Midbrain (tissue), 1 donor: ENCODE measurements at regions not wholly inside any gene's neighbourhood (a gene's known extent, or its start where the extent isn't known, plus 50 kb on each side); places are given as distances from the start of the nearest gene placed in this dataset.

Source experiments
- DNase-seq: peaks from one replicate; lab custom pipeline; 2025; lab: John Stamatoyannopoulos, UW

DNA sequence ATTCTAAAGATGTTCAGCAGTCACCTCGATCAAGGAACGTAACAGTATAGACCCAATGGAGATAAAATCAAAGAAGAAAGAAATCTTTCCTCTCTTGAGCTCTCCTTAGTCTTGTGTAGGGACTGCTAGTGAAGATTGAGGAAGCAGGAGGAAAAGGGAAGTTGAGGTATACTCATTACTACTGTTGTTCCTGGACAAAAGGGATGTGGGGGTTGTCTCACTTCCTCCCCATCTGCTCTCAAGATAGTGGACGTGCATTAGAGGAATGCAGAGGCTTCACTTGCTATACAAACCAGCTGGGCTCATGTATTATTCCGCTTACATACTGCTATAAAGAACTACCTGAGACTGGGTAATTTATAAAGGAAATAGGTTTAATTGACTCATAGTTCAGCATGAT lies 208.9 kb upstream of the ARHGEF9 start:
- DNase-seq = peak; percentile 1

DNA sequence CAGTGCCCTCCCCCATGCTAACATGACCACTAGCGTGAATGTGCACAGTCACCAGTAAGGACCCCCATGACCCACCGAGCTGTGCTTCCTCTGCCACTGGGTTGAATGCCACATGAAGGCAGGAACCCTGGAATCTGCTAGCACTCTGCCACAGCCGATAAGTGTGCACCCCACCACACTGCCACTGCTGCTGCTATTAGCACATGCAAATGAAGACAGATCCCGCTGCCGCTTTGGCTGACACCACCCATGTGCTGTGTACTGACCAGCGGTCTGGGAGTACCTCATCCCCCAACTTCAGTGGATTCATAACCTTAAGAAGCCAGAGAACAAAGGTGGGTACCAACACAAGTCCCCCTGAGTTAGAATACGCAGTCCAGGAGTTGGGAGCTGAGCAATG lies 200.9 kb upstream of the ARHGEF9 start:
- no peak for DNase-seq

DNA sequence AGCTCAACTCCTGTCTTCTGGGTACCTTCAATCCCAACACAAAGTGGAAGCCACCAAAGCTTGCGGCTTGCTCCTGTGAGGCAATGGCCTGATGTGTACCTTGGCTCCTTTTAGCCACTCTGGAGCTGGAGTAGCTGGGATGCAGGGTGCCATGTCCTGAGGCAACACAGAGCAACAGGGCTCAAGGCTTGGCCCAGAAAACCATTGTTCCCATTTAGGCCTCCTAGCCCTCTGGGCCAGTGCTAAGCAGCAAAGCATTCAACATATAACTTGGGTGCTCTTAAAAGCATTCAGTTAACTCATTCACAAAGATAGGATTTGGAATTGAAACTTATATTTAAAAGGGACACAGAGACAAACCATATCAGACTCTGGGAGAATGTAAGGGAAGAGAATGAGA lies 194.5 kb upstream of the ARHGEF9 start:
- no peak for DNase-seq

DNA sequence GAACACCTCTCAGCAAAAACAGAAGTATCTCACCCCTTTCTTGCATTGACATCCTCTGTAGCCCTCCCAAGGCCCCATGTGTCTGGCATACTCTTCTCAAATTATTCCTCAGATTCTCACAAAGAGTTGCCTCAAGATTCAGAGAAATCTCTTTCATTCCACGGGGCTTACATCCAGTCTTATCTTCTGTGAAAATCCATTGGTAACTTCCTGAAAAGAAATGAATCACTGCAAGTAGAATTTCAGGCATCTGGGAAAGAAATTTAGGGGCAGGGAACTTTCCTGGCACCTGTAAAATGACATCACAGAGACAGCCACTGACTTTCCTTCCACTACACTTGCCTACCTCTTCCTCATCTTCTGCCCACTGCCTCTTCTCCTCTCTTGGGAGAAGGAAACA lies 182.5 kb upstream of the ARHGEF9 start:
- DNase-seq = no peak

DNA sequence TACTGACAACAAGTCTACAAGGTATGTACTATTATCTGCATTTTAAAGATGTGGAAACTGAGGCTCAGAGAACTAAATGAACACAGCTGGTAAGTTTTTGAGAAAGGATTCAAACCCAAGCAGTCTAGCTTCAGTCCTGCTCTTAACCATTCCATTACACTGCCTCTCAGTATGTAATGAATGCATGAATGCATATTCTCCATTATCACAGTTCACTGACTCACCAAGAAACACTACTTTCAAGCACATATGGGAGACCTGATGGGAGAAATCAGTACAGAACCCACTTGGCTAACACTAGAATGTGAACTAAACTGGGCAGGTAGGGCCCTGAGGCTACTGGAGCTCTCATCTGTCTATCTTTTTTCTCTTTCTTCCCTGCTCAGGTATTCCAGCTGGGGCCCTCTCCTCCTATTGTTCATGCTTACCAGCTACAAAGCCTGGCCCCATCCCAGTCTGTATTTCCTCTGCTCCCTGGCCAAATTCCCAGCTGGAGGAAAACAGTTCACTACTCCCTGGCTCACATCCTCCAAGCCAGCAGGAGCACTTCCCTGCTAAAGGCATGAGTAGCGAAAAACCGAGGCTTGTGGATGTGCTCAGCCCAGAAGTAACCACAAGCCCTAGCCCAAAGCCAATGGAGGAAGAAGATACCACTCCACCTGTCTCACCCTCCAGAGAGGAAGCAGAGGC lies 178.2 kb upstream of the ARHGEF9 start:
- DNase-seq = no peak

DNA sequence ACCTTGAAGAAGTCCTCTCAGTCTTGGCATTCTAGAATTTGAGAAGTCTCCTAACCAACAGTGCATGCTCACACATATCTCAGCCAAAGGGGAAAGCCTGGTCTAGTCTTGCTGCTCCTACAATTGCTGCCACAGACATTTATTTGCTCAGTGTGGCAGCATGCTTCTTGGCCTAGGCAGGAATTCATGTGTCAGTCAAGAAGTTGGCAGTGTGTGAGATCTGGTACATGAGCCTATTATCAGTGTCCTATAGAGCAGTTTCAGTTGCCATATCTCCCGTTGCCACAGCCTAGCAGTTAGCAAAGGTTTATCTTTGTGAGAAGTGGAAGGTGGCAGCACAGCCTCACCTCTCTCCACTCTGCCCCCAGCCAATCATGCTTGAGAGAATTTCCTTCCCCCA lies 176.9 kb upstream of the ARHGEF9 start:
- no peak for DNase-seq

DNA sequence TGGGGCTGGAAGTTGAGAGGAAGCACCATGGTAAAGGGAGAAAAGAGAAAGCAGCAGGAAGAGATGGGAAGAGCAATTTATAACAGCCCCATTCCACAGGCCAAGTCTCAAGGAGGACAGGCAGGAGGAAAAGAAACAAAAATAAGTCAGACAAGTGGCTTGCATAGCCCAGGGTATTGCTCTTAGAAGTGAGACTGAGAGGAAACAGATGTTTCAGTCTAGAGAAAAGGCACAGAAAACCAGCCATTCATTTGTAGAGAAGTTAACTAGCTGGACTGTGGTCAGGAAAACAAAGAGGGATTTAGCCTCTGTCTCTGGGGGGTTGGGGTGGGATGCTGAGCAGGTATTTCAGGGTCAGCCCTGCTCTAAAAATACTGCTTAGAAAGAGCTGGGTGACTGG lies 175.0 kb upstream of the ARHGEF9 start:
- no peak for DNase-seq

DNA sequence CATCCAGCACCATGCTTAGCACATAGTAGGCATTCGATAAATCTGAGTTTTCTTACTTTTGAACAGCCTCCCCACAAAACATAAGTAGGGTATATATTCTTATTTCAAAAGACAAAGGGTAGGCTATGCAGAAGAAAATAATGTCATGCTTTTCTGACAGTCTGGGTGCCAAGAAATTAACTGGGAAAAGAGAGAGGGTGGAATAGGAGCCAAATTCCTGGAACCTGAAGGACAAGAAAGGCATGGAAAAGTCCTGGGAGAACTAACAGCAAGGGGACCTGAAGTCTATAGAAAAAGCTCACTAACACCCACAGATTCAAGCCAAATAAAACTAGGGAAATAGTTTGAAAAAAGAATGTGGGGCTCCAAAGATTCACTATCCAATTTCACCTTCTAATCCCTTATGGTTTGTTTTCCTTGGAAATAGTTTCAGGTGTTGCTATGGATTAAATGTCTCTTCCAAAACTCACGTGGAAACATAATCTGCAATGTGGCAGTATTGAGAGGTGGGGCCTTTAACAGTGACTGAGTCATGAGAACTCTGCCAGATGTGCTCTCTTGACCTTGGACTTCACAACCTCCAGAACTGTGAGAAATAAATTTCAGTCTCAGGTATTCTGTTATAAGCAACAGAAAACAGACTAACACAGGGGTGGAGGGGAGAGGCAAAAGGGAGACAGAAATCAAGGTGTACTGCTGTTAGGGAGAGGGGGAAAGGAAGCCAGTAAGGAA lies 173.3 kb upstream of the ARHGEF9 start:
- no peak for DNase-seq

DNA sequence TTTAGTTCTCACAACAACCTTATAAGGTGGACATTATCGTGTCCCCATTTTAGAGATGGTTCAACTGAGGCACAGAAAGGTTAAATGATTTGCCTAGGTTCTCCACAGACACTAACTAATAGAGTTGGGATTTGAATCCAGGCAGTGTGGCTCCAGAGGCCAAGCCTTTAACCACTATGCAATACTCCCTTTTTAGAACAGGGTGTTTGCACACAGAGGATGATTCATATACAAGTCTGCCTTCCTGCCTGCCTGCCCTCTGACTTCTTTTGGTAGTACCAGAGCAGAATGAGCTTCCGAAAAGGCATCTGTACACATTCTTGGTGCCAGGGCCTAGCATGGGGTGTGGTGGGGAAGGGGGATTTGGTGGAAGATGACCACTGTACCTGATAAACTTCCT lies 150.8 kb upstream of the ARHGEF9 start:
- no peak for DNase-seq

DNA sequence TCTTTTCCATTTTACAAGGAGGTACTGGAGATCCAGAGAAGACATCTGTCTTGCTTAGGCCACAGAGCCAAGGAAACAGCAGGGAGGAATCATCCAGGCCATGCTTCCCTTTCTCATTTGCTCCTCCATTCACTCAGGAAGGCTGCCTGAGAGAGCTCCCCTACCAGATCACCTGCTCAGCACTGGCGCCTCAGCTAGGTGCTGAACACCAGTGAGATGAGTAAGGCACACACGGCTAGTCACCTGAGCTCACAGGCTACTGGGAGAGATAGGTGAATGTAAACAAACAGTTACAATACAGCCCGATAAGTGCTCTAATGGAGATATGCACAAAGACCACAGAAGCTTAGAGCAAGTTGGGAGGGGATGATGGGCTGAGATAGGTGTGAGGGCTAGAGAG lies 149.8 kb upstream of the ARHGEF9 start:
- DNase-seq = no peak

DNA sequence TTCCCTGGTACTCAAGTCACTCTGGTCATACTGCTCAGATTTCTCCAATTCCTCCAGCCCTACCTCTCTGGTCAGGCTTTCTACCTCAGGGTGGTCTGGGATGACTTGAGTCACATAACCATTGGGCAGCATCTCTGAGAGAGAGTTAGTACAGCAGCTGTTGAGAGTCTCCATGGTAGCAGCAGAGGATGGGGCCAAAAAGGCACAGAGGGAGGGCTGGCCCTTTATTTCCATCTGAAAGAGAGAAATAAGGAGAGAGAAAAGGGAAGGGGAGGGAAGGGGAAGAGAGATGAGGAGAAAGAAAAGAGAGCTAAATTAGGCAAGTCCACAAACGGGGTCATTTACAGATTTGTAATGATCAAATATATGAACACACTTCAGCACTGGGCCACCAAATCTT lies 149.1 kb upstream of the ARHGEF9 start:
- no peak for DNase-seq

DNA sequence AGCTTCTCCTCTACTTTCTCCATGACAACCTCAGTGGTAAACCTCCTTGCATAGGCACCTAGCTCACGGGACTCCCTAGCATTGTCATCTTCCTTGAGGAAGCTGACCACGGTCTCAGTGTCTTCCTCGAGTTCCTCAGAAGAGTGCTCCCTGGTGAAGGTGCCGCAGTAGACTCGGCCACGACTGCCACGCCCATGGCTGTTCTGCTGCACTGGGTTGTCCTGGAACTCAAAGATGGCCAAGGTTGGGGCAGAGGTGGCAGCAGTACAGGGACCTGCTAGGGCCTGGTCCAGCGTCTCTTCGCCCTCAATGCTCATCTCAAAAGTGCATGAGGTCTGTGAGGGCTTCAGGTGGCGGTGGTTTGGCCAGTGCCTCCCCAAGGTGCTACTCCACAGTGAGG lies 147.9 kb upstream of the ARHGEF9 start:
- no peak for DNase-seq

DNA sequence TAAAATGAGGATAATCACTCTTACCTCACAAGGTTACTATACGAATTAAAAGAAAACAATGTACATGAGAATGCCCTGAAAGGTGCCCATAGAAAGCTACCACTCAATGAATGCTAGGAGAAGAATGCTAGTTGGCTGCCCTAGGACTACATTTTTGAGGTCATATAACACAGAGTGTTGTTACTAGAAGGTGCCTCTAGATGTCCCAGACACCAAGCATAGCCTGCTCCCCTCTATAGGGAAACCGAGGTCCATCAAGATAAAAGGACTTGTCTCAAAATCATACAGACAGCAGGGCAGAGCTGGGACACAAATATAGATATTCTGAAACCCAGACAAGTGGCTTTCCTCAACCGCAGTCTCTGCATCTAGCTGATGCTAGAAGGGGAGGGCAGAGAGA lies 147.0 kb upstream of the ARHGEF9 start:
- DNase-seq = no peak

DNA sequence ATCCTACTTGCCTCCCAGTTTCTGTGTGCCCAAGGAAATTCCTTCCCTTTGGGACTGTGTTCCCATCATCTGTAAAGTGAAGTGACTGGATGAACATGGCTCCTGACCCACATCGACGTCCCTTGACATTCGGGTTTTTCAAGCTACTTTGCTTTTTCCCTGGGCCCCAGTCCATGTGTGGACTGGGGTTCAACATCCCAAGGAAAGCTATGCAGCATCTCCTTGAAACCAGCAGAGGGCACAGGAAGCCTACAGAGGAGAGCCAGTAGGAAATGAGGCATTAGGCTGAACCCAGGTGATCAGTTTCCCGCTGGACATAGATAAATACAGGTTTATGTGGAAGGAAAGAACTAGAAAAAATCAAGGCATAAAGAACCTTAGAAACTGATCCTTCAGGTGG lies 145.1 kb upstream of the ARHGEF9 start:
- no peak for DNase-seq

DNA sequence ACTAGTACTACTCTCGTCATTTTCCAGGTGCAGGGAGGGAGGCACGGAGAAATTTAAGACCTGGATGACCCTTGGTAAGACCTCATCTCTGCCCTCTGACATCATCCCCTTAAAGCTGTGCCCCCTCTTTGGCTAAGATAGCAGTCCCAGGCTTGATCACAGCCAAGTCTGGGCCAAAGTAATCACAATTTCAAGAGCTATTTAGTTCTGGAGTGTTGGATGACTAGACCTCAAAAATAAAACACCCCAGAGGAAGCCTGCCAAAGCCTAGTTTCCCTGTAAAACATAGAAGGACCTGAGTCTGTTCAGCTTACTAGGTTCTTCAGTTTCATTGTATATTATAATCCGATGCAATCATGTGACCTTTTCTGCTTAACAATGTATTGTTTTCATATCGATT lies 144.6 kb upstream of the ARHGEF9 start:
- DNase-seq = no peak

DNA sequence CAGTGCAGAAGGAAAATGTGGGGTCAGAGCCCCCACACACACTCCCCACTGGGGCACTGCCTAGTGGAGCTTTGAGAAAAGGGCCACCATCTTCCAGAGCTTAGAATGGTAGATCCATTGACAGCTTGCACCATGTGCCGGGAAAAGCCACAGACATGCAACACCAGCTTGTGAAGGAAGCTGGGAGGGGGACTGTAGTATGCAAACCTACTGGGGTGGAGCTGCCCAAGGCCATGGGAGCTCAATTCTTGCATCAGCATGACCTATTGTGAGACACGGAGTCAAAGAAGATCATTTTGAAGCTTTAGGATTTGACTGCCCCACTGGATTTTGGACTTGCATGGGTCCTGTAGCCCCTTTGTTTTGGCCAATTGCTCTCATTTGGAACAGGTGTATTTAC lies 142.8 kb upstream of the ARHGEF9 start:
- DNase-seq = no peak

DNA sequence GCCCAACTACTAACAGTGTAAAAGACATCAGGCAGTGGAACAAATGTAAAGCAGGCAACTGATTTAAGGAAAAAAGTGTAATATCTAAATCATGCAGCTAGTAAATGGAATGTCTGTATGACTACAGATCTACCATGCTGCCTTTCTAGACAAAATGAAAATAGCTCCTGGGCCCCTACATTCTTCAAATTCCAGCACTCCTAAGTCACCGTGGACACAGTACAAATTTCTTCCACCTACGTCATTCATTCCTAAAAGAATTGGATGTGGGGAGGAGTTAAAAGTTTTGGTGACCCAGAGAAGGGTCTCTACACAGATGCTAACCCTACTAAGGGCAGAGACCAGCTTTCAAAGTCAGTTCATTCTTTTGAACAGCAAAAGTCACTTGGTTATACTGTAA lies 137.2 kb upstream of the ARHGEF9 start:
- DNase-seq = no peak

DNA sequence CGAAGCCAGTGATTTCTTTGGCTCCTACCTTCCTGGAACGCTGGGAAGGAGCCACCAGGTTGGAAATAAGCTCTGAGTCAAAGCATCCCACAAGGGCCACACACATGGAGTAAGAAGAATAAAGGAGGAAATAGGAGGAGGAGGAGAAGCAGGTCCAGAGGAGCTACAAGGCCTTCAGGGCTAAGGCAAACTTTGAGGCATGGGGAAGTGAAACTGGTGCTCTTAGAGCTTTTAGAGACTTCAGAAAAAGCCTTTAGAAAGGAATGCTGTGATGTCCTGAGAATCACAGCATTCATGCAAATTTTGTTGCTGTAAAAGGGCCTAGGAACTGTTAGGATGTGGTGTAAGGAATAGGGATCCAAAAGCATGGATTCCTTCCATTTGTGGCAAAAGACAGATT lies 135.9 kb upstream of the ARHGEF9 start:
- no peak for DNase-seq

DNA sequence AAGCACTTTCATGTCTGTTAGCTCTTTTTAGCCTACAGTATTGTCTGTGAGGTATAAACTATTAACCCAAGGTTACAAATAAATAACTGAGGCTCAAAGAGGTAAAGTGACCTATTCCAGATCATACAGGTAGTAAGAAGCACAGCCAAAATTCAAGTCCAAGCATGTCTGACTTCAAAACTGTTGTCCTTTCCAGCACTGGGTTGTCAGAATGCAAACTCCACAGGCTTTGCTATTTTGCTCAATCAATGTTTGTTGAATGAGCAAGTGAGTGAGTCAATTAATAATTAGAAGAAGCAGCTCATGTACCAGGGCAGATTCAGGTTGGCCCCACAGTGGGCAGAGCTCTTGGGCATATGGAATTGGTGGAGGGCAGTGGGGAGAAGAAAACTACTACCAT lies 134.1 kb upstream of the ARHGEF9 start:
- DNase-seq = no peak

DNA sequence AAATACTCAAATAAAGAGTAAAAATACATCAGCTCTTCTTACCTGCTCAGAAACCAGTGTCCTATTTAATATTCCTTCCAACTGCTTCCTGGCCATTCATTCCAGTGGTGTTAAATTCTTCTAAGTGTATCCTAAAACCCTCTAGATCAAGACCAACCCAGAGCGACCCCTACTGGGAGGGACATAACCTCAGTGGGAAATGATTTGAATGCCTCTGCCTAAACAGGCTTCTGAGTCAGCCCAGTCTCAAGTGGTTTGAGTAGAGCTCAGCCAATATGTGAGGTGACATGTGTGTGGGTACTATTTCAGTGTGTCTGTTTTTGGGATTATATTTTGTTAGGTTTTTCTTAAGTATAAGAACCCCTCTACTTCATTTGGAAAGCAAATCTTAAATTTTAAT lies 133.6 kb upstream of the ARHGEF9 start:
- no peak for DNase-seq

DNA sequence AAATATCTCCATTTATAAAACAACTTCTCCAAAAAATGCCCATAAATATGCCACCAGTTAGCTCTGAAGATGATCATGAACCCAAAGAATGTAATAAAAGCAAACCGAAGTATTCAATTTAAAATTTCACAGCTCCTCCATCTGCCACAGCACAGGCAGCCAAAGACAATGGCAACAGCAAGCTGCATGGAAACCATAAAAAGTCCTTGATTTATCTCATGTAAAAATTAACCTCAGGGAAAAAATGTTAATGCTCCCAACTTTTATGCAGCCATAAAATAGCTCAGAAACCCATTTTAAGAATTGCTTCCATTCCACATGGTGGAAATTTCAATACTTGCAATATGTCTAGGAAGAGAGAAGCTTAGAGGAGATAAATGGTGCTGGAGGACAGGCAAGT lies 132.3 kb upstream of the ARHGEF9 start:
- DNase-seq = no peak

DNA sequence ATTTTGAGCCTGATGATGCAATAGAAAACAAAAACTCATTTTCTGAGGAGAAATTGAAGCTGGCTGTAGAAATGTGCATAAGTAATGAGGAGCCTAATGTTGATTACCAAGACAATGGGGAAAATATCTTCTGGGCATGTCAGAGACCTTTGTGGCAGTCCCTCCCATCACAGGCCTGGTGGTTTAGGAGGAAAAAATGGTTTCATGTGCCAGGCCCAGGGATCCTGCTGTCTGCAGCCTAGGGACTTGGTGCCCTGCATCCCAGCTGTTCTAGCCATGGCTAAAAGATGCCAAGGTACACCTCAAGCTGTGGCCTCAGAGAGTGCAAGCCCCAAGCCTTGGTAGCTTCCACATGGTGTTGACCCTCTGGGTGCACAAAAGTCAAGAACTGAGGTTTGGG lies 128.7 kb upstream of the ARHGEF9 start:
- no peak for DNase-seq

DNA sequence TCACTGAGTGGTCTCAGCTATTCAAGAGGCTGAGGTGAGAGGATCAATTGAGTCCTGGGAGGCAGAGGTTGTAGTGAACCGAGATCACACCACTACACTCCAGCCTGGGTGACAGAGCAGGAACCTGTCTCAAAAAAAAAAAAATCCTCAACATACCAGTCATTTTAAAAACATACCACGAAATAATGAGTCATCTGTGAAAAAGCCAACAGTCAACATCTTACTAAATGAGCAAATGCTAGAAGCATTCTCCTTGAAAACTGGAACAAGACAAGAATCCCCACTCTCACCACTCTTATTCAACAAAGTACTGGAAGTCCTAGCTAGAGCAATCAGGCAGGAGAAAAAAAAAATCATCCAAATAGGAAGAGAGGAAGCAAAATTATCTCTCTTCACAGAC lies 104.0 kb upstream of the ARHGEF9 start:
- DNase-seq = no peak
